AG04449 (cell line): ENCODE measurements at regions not wholly inside any gene's neighbourhood (a gene's known extent, or its start where the extent isn't known, plus 50 kb on each side); places are given as distances from the start of the nearest gene placed in this dataset.

Experiments used
- CTCF ChIA-PET: fragments of 350-600 bp; formaldehyde crosslinking; extraction: SDS; loops from one replicate; lab custom pipeline; 2021; ENCODE audit warnings: antibody characterized with exemption; lab: Yijun Ruan, JAX
- POLR2A ChIA-PET: fragments of 400-600, 350-600 bp; formaldehyde crosslinking; extraction: SDS; loops from one replicate; lab custom pipeline; 2020; ENCODE audit warnings: antibody characterized with exemption, inconsistent platforms; lab: Yijun Ruan, JAX
- DNase-seq: peaks from one replicate; pipeline ENCODE4 v3.0.0-alpha.2; 2010; ENCODE audit warnings: low read depth, low spot score
- H3K4me3 ChIP-seq: 2 replicates; pipeline ENCODE4 v1.5.1; 2011; ENCODE audit warnings: low read depth, mild to moderate bottlenecking, control low read depth, low read length
- TF ChIP-seq, protein P1 (sequence below): IDR thresholded peaks from one replicate; pipeline ENCODE4 v1.5.1; 2011; ENCODE audit warnings: mild to moderate bottlenecking, moderate library complexity, low read length, control low read depth, inconsistent platforms; ENCODE audit not compliant: insufficient read depth; ENCODE audit errors: missing control alignments

DNA sequence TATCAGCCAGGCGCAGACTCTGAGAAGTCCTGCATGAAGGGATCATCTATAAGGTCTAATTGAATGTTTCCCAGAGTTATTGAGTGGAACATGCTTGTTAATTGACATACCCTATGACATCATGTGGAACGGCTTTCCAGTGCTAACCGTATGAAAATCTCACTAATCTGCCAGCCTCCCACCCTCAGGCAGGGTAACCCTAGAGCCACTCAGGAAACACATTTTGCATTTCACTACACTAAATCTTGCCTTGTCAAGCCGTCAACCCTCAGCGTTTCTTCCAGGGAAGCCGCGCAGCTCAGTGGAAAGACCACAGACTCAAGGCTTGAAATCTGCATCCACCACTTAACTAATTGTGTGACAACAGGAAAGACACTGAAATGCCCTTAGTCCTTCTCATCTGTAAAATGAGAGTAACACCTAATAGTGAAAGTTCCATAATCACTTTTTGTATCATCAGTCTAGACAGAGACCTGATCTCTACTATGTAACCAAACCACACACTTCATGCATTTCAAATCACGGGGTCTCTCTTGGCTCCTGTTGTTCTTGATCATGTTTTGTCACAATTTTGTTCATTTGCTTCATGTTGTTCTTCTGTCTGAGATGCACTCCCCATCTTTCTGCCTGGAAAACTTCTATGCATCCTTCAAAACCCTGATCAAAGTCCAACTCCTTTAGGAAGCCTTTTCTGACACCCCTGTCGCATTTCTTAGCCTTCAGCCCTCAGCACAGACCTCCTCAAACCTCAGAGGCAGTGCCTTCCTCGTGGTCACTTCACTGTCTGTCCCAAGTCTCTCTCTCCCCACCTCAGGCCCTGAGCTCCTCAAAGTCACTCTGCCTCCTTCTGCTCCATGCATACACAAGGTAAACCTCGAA lies 246.5 kb downstream of the TOMM20 start:
- no peak for DNase-seq
- CTCF ChIA-PET = no interaction called here
- TF ChIP-seq, protein P1, sequence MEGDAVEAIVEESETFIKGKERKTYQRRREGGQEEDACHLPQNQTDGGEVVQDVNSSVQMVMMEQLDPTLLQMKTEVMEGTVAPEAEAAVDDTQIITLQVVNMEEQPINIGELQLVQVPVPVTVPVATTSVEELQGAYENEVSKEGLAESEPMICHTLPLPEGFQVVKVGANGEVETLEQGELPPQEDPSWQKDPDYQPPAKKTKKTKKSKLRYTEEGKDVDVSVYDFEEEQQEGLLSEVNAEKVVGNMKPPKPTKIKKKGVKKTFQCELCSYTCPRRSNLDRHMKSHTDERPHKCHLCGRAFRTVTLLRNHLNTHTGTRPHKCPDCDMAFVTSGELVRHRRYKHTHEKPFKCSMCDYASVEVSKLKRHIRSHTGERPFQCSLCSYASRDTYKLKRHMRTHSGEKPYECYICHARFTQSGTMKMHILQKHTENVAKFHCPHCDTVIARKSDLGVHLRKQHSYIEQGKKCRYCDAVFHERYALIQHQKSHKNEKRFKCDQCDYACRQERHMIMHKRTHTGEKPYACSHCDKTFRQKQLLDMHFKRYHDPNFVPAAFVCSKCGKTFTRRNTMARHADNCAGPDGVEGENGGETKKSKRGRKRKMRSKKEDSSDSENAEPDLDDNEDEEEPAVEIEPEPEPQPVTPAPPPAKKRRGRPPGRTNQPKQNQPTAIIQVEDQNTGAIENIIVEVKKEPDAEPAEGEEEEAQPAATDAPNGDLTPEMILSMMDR = no peak
- POLR2A ChIA-PET = no interaction called here
- H3K4me3 ChIP-seq = no peak overlapping the region

GRCh38 chr1:234879147-234880080 lies 249.2 kb downstream of the TOMM20 start:
- H3K4me3 ChIP-seq = no peak overlapping the region
- no peak for DNase-seq
- POLR2A ChIA-PET = interaction anchor here (0.6 kb wide), 1 partner anchor 256 kb away, joined by 3 read pairs; no protein-coding TSS in a partner anchor
- TF ChIP-seq, protein P1 = no peak
- CTCF ChIA-PET = no interaction called here

DNA sequence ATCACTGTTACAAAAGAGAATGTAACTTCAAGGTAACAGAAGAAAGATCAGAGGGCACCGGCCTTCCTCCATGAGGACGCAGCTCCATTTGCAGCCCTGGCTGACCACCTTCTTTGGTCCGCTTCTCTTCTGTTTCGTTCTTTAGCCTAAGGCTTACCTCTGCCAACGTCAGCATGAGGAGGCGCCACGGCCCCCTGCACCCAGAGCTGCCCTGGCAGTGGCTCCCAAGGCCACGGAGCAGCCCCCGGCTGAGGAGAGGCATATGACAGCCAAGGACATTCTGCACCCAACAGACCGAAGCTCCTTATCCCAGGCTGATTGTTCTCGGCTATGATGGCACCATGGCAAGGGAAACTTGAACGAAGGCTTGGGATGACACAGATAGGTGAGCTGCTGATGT lies 250.3 kb downstream of the TOMM20 start:
- TF ChIP-seq, protein P1 = no peak
- H3K4me3 ChIP-seq = no peak overlapping the region
- ChIA-PET POLR2A (interaction anchor here (0.6 kb wide), 1 partner anchor 254 kb away, joined by 3 read pairs; no protein-coding TSS in a partner anchor), CTCF (no interaction called here)
- DNase-seq = no peak

GRCh38 chr1:234877761-234878160 lies 250.9 kb downstream of the TOMM20 start:
- CTCF ChIA-PET = no interaction called here
- POLR2A ChIA-PET = no interaction called here
- TF ChIP-seq, protein P1 = no peak
- no peak overlapping the region for H3K4me3 ChIP-seq
- no peak for DNase-seq

- CTCF ChIA-PET = interaction anchor here (1.0 kb wide), 1 partner anchor 12 kb away, joined by 3 read pairs; no protein-coding TSS in a partner anchor
- POLR2A ChIA-PET = no interaction called here
- no peak for DNase-seq
- no peak overlapping the region for H3K4me3 ChIP-seq
- TF ChIP-seq, protein P1 = no peak
These were observed 252.4 kb downstream of the TOMM20 start for GRCh38 chr1:234875953-234876855.
